ENCODE measurements at regions not wholly inside any gene's neighbourhood (a gene's known extent, or its start where the extent isn't known, plus 50 kb on each side); places are given as distances from the start of the nearest gene placed in this dataset.
"Not testable (repeated sequence)": the region's sequence is repeated elsewhere in the genome, so short reads cannot be mapped to it uniquely, and the experiment has no call there.

DNA sequence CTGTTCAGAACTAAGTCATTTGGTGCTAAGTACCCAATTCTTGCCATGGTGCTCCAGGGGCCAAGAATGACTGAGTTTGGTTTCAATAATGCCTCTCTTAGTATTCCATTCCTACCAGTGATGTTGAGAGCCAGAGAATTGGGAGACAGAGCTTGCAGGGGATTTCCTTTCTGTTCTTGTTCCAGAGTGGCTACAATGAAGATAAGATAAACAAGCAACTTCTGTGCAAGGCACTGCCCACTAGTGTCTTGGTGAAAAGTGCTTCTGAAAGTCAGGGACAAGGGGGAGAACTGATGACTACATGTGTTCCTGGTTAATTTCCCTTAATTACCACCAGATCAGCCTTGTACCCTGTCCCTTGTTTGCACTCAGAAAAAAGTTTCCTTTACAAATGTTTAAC lies 421.6 kb downstream of the BCKDHB start:
- DNase-seq = no peak
- no peak for ATAC-seq
- intact Hi-C loops (cut with DNase I) = no loop called here

DNA sequence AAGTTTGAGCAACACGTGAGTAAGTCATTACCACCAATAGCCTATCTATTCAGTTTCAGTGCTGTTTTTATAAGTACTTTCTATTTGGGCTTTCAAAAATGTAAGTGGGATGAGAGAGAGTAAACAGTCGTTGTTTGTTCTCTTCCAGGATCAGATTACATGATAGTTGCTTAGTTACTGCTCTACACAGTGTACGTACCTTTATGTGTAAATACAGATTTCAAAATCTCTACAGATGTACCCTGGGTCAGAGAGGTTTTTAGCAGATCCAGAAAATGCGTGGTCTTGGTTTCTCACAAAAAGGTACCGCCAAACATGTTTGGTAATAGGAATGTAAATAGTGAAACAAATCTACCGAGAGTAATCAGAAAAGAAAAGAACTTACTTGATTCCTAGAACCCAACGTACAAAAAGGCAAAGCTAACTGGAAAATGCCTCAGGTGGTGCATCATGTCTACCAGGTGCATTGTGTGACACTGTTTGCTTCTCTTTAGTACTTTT lies 421.1 kb downstream of the BCKDHB start:
- DNase-seq = no peak
- intact Hi-C loops (cut with DNase I) = no loop called here
- peak in 1 of 2 donors; percentile 27 for ATAC-seq

GRCh38 chr6:80523531-80523997 lies 417.1 kb downstream of the BCKDHB start:
- DNase-seq (peak; percentile 21), ATAC-seq (peak in 1 of 2 donors; percentile 79)
- intact Hi-C loops (cut with DNase I) = no loop called here

DNA sequence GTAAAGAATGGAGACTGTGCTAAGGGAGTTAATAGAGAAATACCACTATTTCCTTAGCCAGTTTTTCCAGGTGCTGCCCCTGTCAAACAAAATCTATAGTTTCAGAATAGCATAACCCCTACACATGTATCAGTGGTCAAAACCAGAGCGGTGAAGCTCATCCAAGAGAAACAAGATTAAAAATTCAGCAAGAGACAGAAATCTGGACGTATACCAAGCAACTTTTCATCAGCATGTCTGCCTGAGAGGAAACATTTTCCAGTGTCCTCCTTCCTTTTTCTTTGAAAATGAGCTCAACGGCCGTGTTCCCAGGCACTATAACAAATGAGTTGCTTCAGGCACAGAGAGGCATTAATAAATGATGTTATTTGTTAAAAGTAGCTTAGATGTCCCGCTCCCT lies 416.5 kb downstream of the BCKDHB start:
- DNase-seq = no peak
- ATAC-seq = peak in 1 of 2 donors; percentile 82
- intact Hi-C loops (cut with DNase I) = no loop called here

DNA sequence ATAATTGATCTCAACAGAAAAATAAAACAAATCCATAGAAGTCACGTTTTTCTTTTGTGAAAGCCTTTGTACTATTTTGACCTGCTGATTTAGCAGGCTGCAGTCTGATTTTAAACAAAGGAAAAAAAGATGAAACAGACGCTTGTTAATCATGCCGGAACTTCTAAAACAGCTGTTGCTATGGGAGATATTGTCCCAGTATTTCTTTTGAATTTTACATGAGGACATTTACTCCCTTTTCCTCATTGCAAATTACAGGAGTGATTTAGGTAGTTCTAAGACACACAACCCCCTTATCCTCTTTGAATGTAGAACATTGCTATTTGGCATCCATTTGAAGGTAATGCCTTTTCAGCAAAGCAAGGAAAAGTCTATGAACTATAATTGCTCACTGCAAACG lies 416.1 kb downstream of the BCKDHB start:
- DNase-seq = no peak
- intact Hi-C loops (cut with DNase I) = no loop called here
- ATAC-seq = no peak

GRCh38 chr6:80519811-80520594 lies 413.5 kb downstream of the BCKDHB start:
- intact Hi-C loops (cut with DNase I) = no loop called here
- ATAC-seq = no peak
- DNase-seq = no peak

GRCh38 chr6:80517525-80517924 lies 411.1 kb downstream of the BCKDHB start:
- DNase-seq (no peak), ATAC-seq (no peak)
- intact Hi-C loops (cut with DNase I) = no loop called here

- DNase-seq; intact Hi-C loops (cut with DNase I); ATAC-seq: not testable (repeated sequence)
Observed at GRCh38 chr6:80510521-80510920, 404.1 kb downstream of the BCKDHB start.

DNA sequence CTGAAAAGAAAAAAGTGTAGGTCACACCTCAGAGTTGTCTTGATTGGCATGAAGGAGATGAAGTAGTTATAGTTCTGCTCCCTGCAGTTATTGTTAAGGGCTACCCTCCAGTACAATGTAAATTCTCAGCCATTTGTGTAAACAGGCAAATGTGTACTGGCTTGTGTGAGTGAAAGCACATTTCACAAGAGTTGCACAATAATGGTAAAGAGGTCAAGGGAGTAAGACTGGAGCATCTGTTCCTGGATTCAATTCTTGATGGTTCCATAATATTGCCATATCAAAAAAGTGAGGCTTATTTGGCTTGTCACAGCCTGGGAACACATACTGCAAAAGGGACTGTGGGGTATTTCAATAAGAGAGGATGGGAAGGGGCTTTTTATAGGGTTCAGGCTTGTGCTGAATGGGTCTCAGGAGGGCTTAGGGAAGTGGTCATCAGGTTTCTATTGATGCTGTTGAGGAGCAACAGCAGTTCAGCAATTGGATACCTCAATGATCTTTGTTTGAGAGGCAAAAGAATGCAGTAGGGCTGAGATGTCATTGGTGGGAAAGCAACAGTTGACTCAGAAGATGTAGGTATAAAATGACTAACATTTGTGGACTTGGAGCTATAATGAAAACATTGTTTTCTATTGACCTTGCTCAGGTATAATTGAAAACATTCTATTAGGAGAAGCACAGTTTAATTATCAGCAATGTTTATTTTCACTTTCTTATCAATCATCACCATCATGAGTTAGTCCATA lies 402.6 kb downstream of the BCKDHB start:
- ATAC-seq (no peak), DNase-seq (no peak)
- intact Hi-C loops (cut with DNase I) = no loop called here

DNA sequence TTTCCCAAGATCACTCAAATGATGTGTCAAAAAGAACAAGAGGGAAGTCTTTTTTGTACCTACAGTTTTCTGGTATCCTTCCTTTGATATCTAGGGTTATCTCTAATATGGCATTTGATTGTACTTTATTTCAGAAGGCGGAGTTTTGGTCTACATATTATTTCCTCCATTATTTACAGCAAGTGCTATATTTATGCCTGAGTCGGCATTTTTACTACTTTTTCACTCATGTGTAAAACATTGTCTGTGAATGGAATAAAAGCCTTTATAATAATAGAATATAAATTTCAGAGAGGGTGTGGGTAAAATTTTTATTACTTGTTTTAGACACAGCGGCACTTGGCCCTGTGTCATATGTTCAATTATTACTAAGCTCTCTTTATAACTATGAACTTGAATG lies 398.4 kb downstream of the BCKDHB start:
- ATAC-seq (no peak), DNase-seq (no peak)
- intact Hi-C loops (cut with DNase I) = no loop called here

- DNase-seq = no peak
- intact Hi-C loops (cut with DNase I) = no loop called here
- no peak for ATAC-seq
Observed at GRCh38 chr6:80503660-80504059, 397.2 kb downstream of the BCKDHB start.

- no peak for DNase-seq
- intact Hi-C loops (cut with DNase I) = no loop called here
- no peak for ATAC-seq
Observed at GRCh38 chr6:80502871-80503270, 396.4 kb downstream of the BCKDHB start.

GRCh38 chr6:80501636-80502035 lies 395.2 kb downstream of the BCKDHB start:
- intact Hi-C loops (cut with DNase I) = no loop called here
- no peak for ATAC-seq
- no peak for DNase-seq

DNA sequence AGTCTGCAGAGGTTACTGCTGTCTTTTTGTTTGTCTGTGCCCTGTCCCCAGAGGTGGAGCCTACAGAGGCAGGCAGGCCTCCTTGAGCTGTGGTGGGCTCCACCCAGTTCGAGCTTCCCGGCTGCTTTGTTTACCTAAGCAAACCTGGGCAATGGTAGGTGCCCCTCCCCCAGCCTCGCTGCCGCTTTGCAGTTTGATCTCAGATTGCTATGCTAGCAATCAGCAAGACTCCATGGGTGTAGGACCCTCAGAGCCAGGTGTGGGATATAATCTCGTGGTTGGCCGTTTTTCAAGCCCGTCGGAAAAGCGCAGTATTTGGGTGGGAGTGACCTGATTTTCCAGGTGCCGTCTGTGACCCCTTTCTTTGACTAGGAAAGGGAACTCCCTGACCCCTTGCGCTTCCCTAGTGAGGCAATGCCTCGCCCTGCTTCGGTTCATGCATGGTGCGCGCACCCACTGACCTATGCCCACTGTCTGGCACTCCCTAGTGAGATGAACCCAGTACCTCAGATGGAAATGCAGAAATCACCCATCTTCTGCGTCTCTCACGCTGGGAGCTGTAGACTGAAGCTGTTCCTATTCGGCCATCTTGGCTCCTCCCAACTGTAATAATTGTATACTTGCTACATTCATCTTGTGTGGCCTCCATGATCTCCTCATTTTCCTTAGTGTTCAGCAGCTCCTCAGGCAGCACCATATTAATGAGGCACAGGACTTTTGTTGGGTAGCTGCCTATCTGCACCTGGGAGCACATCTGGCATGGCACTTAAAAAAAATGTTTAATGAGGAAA lies 391.4 kb downstream of the BCKDHB start:
- intact Hi-C loops (cut with DNase I); ATAC-seq: not testable (repeated sequence)

DNA sequence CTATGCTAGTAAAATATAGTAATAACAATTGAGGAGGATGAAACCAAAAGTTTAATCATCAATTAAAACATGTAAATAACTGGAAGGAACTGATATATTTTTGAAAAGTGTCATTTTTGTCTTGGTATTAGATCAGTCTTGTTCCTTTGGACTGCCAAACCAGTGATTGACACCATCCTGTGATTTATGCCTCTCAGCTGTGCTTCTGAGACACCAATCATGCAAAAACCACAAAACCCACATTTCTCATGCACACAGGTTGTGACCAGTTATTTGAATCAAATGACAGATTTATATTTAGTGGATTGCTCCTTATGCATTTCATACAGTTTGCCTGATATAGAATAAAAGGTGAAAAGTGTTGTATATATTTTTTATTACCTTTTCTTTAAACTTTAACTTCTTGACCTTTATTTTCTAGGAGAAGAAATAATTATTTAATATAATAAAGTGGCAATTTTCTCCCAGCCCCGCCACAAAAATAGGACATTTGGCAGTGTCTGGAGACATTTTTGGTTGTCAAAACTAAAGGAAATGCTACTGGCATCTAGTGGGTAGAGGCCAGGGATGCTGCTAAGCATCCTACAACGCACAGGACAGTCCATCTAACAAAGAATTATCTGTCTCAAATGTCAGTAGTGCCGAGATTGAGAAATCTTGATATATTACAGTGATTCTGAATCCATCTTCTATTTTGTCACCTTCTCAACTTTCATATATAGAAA lies 383.6 kb downstream of the BCKDHB start:
- DNase-seq (no peak), ATAC-seq (no peak)
- intact Hi-C loops (cut with DNase I) = no loop called here

More for the DNA sequence above, 391.4 kb downstream of the BCKDHB start:
- DNase-seq = not testable (repeated sequence)

GRCh38 chr6:80488190-80488589 lies 381.7 kb downstream of the BCKDHB start:
- ATAC-seq = no peak
- no peak for DNase-seq
- intact Hi-C loops (cut with DNase I) = no loop called here

DNA sequence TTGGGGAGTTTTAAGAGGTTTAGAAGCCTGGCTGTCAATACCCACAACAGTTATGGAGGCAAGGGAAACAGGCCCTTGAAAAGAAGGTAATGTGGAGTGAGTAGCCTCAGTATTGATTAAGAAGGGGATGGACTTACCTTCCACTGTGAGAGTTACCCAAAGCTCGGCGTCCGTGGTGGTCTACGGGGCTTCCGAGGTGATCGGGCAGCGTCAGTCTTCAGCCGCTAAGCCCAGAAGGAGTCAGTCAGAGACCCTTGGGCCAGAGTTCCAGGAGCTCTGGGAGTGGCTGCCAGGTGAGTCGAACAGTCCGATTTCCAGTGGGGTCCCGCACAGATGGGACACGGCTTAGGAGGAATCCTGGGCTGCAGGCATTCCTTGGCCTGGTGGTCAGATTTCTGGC lies 379.0 kb downstream of the BCKDHB start:
- intact Hi-C loops (cut with DNase I); DNase-seq; ATAC-seq: not testable (repeated sequence)

GRCh38 chr6:80482056-80482455 lies 375.6 kb downstream of the BCKDHB start:
- intact Hi-C loops (cut with DNase I) = no loop called here
- no peak for ATAC-seq
- no peak for DNase-seq

All from left cardiac atrium (tissue), 4 donors.